Caco-2 (cell line): ENCODE measurements at regions not wholly inside any gene's neighbourhood (a gene's known extent, or its start where the extent isn't known, plus 50 kb on each side); places are given as distances from the start of the nearest gene placed in this dataset.

ENCODE experiments used
- BruUV-seq: library from RNA; stranded (reverse); fragments of 400-500 nt; replicated peaks from 2 replicates; lab custom pipeline; 2021; lab: Mats Ljungman, UMichigan
- CTCF ChIA-PET: fragments of 300-600 bp; sonication (Branson Sonifier 250); formaldehyde crosslinking; loops from one replicate; lab custom pipeline; 2022; ENCODE audit warnings: antibody characterized with exemption; lab: Charles Lee
- POLR2A ChIA-PET: fragments of 300-600 bp; sonication (Branson Sonifier 250); formaldehyde crosslinking; loops from one replicate; lab custom pipeline; 2022; ENCODE audit warnings: antibody characterized with exemption; lab: Charles Lee
- DNase-seq, 2 experiments: peaks; one replicate each; pipeline versions ENCODE4 v3.0.0 to v3.0.0-alpha.2; 2020 to 2022
- H3K27me3 ChIP-seq: replicated peaks from 2 replicates; pipeline ENCODE4 v1.6.0; 2011; ENCODE audit warnings: low read length; ENCODE audit not compliant: control insufficient read depth, insufficient read depth
- H3K36me3 ChIP-seq: 2 replicates; pipeline ENCODE4 v1.5.1; 2011; ENCODE audit warnings: low read length; ENCODE audit not compliant: control insufficient read depth, insufficient read depth
- H3K4me1 ChIP-seq: fragments of 250-450 bp; sonication (Bioruptor Pico); 2 replicates; pipeline ENCODE4 v1.5.1; 2020; ENCODE audit warnings: mild to moderate bottlenecking
- H3K4me3 ChIP-seq: 2 replicates; pipeline ENCODE4 v1.5.1; 2011; ENCODE audit warnings: low read depth, mild to moderate bottlenecking, control low read depth, low read length
- H3K9me3 ChIP-seq: fragments of 250-450 bp; sonication (Bioruptor Pico); 2 replicates; pipeline ENCODE4 v1.5.1; 2020; ENCODE audit warnings: mild to moderate bottlenecking, moderate library complexity
- H3K27ac Mint-ChIP-seq: one replicate; pipeline ENCODE4 v1.8.0; 2022; ENCODE audit warnings: mixed read lengths; ENCODE audit not compliant: unreplicated experiment
- H3K27me3 Mint-ChIP-seq: one replicate; pipeline ENCODE4 v1.8.0; 2022; ENCODE audit warnings: mixed read lengths; ENCODE audit not compliant: insufficient read depth, unreplicated experiment
- H3K36me3 Mint-ChIP-seq: one replicate; pipeline ENCODE4 v1.8.0; 2022; ENCODE audit warnings: mild to moderate bottlenecking, mixed read lengths; ENCODE audit not compliant: insufficient read depth, unreplicated experiment
- H3K4me1 Mint-ChIP-seq: one replicate; pipeline ENCODE4 v1.8.0; 2022; ENCODE audit warnings: low read depth, mixed read lengths; ENCODE audit not compliant: unreplicated experiment
- H3K4me3 Mint-ChIP-seq: one replicate; pipeline ENCODE4 v1.8.0; 2022; ENCODE audit warnings: mild to moderate bottlenecking, moderate library complexity, mixed read lengths; ENCODE audit not compliant: unreplicated experiment
- H3K9me3 Mint-ChIP-seq: one replicate; pipeline ENCODE4 v1.8.0; 2022; ENCODE audit warnings: mixed read lengths; ENCODE audit not compliant: unreplicated experiment
- CTCF ChIP-seq, 2 experiments: fragments of 200-600 bp in 1 of 2; IDR thresholded peaks; 1 replicate in 1 of 2; 2 replicates in 1 of 2; pipeline versions ENCODE4 v1.5.1 to v1.8.0; 2011 to 2022; ENCODE audit warnings: antibody characterized with exemption in 1 of 2, control low read depth in 1 of 2, inconsistent platforms in 1 of 2, low read depth in 1 of 2, low read length in 1 of 2, mild to moderate bottlenecking in 1 of 2, moderate library complexity in 1 of 2; ENCODE audit not compliant: insufficient read depth in 1 of 2, severe bottlenecking in 1 of 2, unreplicated experiment in 1 of 2
- intact Hi-C: fragments of 100-400 bp; cut with micrococcal nuclease; formaldehyde crosslinking; loops from one replicate; pipeline ENCODE4 v1.10.0; 2022; ENCODE audit not compliant: unreplicated experiment

GRCh38 chr12:127178052-127178451 is 1088.9 kb upstream of the TMEM132C start:
- intact Hi-C loops = no loop called here
- ChIA-PET POLR2A (no interaction called here), CTCF (no interaction called here)
- Histone ChIP-seq H3K27me3 (no peaks in the 10 kb centered on the region), H3K9me3 (no peaks in the 10 kb centered on the region), H3K4me1 (no peaks in the 10 kb centered on the region), H3K4me3 (no peak overlapping the region), H3K36me3 (no peaks in the 10 kb centered on the region)
- H3K9me3 Mint-ChIP-seq = peaks cover 28% of the 10 kb centered on the region
- H3K4me1 Mint-ChIP-seq = no peaks in the 10 kb centered on the region
- TF ChIP-seq CTCF (IDR thresholded peaks at IDR 0.05; ENCODE audit: insufficient read depth in 1 of 2, low read depth in 1 of 2, low read length in 1 of 2, severe bottlenecking in 1 of 2, unreplicated experiment in 1 of 2) = no peak
- no peak overlapping the region for H3K4me3 Mint-ChIP-seq
- no peak for DNase-seq
- BruUV-seq = no TSS peak
- no peaks in the 10 kb centered on the region for H3K27me3 Mint-ChIP-seq
- no peaks in the 10 kb centered on the region for H3K36me3 Mint-ChIP-seq
- no peak overlapping the region for H3K27ac Mint-ChIP-seq

GRCh38 chr12:127178463-127178862 is 1088.5 kb upstream of the TMEM132C start:
- intact Hi-C loops = no loop called here
- DNase-seq = no peak
- H3K4me1 Mint-ChIP-seq = no peaks in the 10 kb centered on the region
- no peak for TF ChIP-seq CTCF (IDR thresholded peaks at IDR 0.05; ENCODE audit: insufficient read depth in 1 of 2, low read depth in 1 of 2, low read length in 1 of 2, severe bottlenecking in 1 of 2, unreplicated experiment in 1 of 2)
- no peak overlapping the region for H3K4me3 Mint-ChIP-seq
- CTCF ChIA-PET = no interaction called here
- H3K4me1 ChIP-seq = no peaks in the 10 kb centered on the region
- H3K9me3 Mint-ChIP-seq = peaks cover 27% of the 10 kb centered on the region
- no peaks in the 10 kb centered on the region for H3K27me3 ChIP-seq
- POLR2A ChIA-PET = no interaction called here
- H3K4me3 ChIP-seq = no peak overlapping the region
- H3K36me3 ChIP-seq = no peaks in the 10 kb centered on the region
- H3K27me3 Mint-ChIP-seq = no peaks in the 10 kb centered on the region
- no peaks in the 10 kb centered on the region for H3K9me3 ChIP-seq
- H3K27ac Mint-ChIP-seq = no peak overlapping the region
- H3K36me3 Mint-ChIP-seq = no peaks in the 10 kb centered on the region
- BruUV-seq = no TSS peak

- peaks cover 20% of the 10 kb centered on the region for H3K9me3 Mint-ChIP-seq
Observed at GRCh38 chr12:127179176-127179575, 1087.8 kb upstream of the TMEM132C start.

More at GRCh38 chr12:127179176-127179575, 1087.8 kb upstream of the TMEM132C start:
- Histone ChIP-seq H3K27me3 (no peaks in the 10 kb centered on the region), H3K4me1 (no peaks in the 10 kb centered on the region), H3K9me3 (no peaks in the 10 kb centered on the region), H3K36me3 (no peaks in the 10 kb centered on the region), H3K4me3 (no peak overlapping the region)
- DNase-seq = no peak
- TF ChIP-seq CTCF (IDR thresholded peaks at IDR 0.05; ENCODE audit: insufficient read depth in 1 of 2, low read depth in 1 of 2, low read length in 1 of 2, severe bottlenecking in 1 of 2, unreplicated experiment in 1 of 2) = no peak
- POLR2A ChIA-PET = no interaction called here
- CTCF ChIA-PET = interaction anchor here (0.6 kb wide), 1 partner anchor 217 kb away, joined by 6 read pairs; no protein-coding TSS in a partner anchor
- Mint-ChIP-seq H3K36me3 (no peaks in the 10 kb centered on the region), H3K4me1 (no peaks in the 10 kb centered on the region), H3K27ac (no peak overlapping the region), H3K4me3 (no peak overlapping the region), H3K27me3 (no peaks in the 10 kb centered on the region)
- no TSS peak for BruUV-seq
- intact Hi-C loops = no loop called here
